Hematopoietic multipotent progenitor cell treated with erythropoietin and hydrocortisone succinate and interleukin-3 and kit ligand, for 8 days (in vitro differentiated cells): ENCODE measurements at regions not wholly inside any gene's neighbourhood (a gene's known extent, or its start where the extent isn't known, plus 50 kb on each side); places are given as distances from the start of the nearest gene placed in this dataset.
A peak's percentile ranks its signal among the peaks of the same experiment; 100 is the strongest.
"Not testable (repeated sequence)": the region's sequence is repeated elsewhere in the genome, so short reads cannot be mapped to it uniquely, and the experiment has no call there.

Experiments used
- DNase-seq: peaks from one replicate; pipeline ENCODE4 v3.0.0-alpha.2; 2015

- DNase-seq, result not testable (repeated sequence)
These were observed 390.6 kb downstream of the PRIM2 start for GRCh38 chr6:57708061-57708460.

GRCh38 chr6:57722546-57722945 lies 405.1 kb downstream of the PRIM2 start:
- not testable (repeated sequence) for DNase-seq

- DNase-seq, result not testable (repeated sequence)
These were observed 406.5 kb downstream of the PRIM2 start for GRCh38 chr6:57723815-57724401.

- DNase-seq, result not testable (repeated sequence)
These were observed 412.0 kb downstream of the PRIM2 start for GRCh38 chr6:57729407-57729806.

GRCh38 chr6:57730726-57731125 lies 413.3 kb downstream of the PRIM2 start:
- DNase-seq, result not testable (repeated sequence)

- not testable (repeated sequence) for DNase-seq
These were observed 430.3 kb downstream of the PRIM2 start for GRCh38 chr6:57747716-57748115.

GRCh38 chr6:57759850-57760249 lies 442.4 kb downstream of the PRIM2 start:
- DNase-seq, result not testable (repeated sequence)

- not testable (repeated sequence) for DNase-seq
These were observed 475.4 kb downstream of the PRIM2 start for GRCh38 chr6:57792720-57793397.

GRCh38 chr6:57793398-57793762 lies 475.9 kb downstream of the PRIM2 start:
- DNase-seq, result not testable (repeated sequence)

- peak; percentile 4 for DNase-seq
These were observed 482.5 kb downstream of the PRIM2 start for GRCh38 chr6:57799703-57800479.

GRCh38 chr6:57808581-57808980 lies 491.2 kb downstream of the PRIM2 start:
- DNase-seq, result not testable (repeated sequence)

GRCh38 chr6:57809454-57809853 lies 492.0 kb downstream of the PRIM2 start:
- not testable (repeated sequence) for DNase-seq

- not testable (repeated sequence) for DNase-seq
These were observed 496.0 kb downstream of the PRIM2 start for GRCh38 chr6:57813271-57814075.

- DNase-seq, result not testable (repeated sequence)
These were observed 498.4 kb downstream of the PRIM2 start for GRCh38 chr6:57815826-57816225.

- not testable (repeated sequence) for DNase-seq
These were observed 503.9 kb downstream of the PRIM2 start for GRCh38 chr6:57821325-57821724.

GRCh38 chr6:57822448-57822847 lies 505.0 kb downstream of the PRIM2 start:
- DNase-seq, result not testable (repeated sequence)

- DNase-seq, result no peak
These were observed 505.5 kb downstream of the PRIM2 start for GRCh38 chr6:57822896-57823358.

- not testable (repeated sequence) for DNase-seq
These were observed 520.3 kb downstream of the PRIM2 start for GRCh38 chr6:57837622-57838209.

- not testable (repeated sequence) for DNase-seq
These were observed 524.1 kb downstream of the PRIM2 start for GRCh38 chr6:57841551-57841950.

- DNase-seq, result not testable (repeated sequence)
These were observed 536.4 kb downstream of the PRIM2 start for GRCh38 chr6:57853745-57854407.

- not testable (repeated sequence) for DNase-seq
These were observed 543.3 kb downstream of the PRIM2 start for GRCh38 chr6:57860481-57861315.
